GM21390 (cell line): ENCODE measurements at regions not wholly inside any gene's neighbourhood (a gene's known extent, or its start where the extent isn't known, plus 50 kb on each side); places are given as distances from the start of the nearest gene placed in this dataset.

Experiments used
- ATAC-seq: cut with Tn5 transposase; IDR thresholded peaks from one replicate; pipeline ENCODE4 v1.9.1; 2021; ENCODE audit not compliant: unreplicated experiment

- ATAC-seq = no peak
Measured at GRCh38 chr20:7237251-7237650, 469.8 kb downstream of the BMP2 start.

- ATAC-seq = no peak
Measured at GRCh38 chr20:7240490-7240889, 473.0 kb downstream of the BMP2 start.

- ATAC-seq = no peak
Measured at GRCh38 chr20:7248281-7249201, 481.1 kb downstream of the BMP2 start.

GRCh38 chr20:7250337-7250736, 482.9 kb downstream of the BMP2 start:
- no peak for ATAC-seq

GRCh38 chr20:7257099-7257498, 489.6 kb downstream of the BMP2 start:
- no peak for ATAC-seq

GRCh38 chr20:7257692-7258466, 490.4 kb downstream of the BMP2 start:
- no peak for ATAC-seq

- ATAC-seq = no peak
Measured at GRCh38 chr20:7262803-7263202, 495.3 kb downstream of the BMP2 start.

GRCh38 chr20:7264137-7264536, 496.7 kb downstream of the BMP2 start:
- ATAC-seq = no peak

GRCh38 chr20:7269452-7269851, 502.0 kb downstream of the BMP2 start:
- ATAC-seq = no peak

- no peak for ATAC-seq
Measured at GRCh38 chr20:7272512-7272911, 505.0 kb downstream of the BMP2 start.

- ATAC-seq = no peak
Measured at GRCh38 chr20:7274870-7275269, 507.4 kb downstream of the BMP2 start.

GRCh38 chr20:7275645-7276237, 508.3 kb downstream of the BMP2 start:
- no peak for ATAC-seq

GRCh38 chr20:7285918-7286556, 518.6 kb downstream of the BMP2 start:
- ATAC-seq = peak; percentile 86

- no peak for ATAC-seq
Measured at GRCh38 chr20:7291323-7291943, 523.9 kb downstream of the BMP2 start.

GRCh38 chr20:7291946-7292345, 524.5 kb downstream of the BMP2 start:
- ATAC-seq = no peak

GRCh38 chr20:7294816-7295360, 527.4 kb downstream of the BMP2 start:
- ATAC-seq = no peak

- no peak for ATAC-seq
Measured at GRCh38 chr20:7301807-7302206, 534.3 kb downstream of the BMP2 start.

- ATAC-seq = no peak
Measured at GRCh38 chr20:7302250-7302649, 534.8 kb downstream of the BMP2 start.

- no peak for ATAC-seq
Measured at GRCh38 chr20:7305976-7306375, 538.5 kb downstream of the BMP2 start.

- ATAC-seq = no peak
Measured at GRCh38 chr20:7308163-7308562, 540.7 kb downstream of the BMP2 start.
